GM12864 (cell line): ENCODE measurements at regions not wholly inside any gene's neighbourhood (a gene's known extent, or its start where the extent isn't known, plus 50 kb on each side); places are given as distances from the start of the nearest gene placed in this dataset.

ENCODE experiments used
- DNase-seq: peaks from one replicate; pipeline ENCODE4 v3.0.0-alpha.2; 2011; ENCODE audit warnings: low read depth
- H3K4me3 ChIP-seq: 2 replicates; pipeline ENCODE4 v1.5.1; 2011; ENCODE audit warnings: mild to moderate bottlenecking, low read depth, low read length, control low read depth
- TF ChIP-seq, protein P1 (sequence below): IDR thresholded peaks from 2 replicates; pipeline ENCODE4 v1.5.1; 2011; ENCODE audit warnings: low read depth, mild to moderate bottlenecking, moderate library complexity, low read length, control low read depth, inconsistent platforms; ENCODE audit errors: missing control alignments

DNA sequence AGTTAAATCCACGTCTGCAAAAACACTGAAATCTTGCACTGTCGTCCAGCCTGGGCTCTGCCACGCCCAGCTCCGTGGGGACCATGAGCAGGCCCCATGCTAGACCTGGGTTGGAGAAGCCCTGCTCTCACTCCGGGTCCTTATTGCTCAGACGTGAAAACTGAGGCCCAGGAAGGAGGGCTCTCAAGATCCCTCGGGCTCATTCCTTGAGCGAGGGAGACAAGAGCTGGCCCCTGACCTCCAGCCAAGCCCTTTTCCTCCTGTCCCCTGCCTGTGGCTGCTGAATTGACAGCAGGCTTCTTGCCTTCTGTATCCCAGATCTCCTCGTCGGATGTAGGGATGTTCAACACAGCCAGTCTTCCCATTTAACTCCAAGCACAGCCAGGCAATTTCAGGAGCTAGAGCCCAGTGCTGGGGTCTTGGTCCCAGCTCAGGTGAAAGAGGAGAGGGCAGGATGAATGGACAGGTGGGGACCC, 109.5 kb downstream of the CPZ start:
- DNase-seq = no peak
- TF ChIP-seq, protein P1, sequence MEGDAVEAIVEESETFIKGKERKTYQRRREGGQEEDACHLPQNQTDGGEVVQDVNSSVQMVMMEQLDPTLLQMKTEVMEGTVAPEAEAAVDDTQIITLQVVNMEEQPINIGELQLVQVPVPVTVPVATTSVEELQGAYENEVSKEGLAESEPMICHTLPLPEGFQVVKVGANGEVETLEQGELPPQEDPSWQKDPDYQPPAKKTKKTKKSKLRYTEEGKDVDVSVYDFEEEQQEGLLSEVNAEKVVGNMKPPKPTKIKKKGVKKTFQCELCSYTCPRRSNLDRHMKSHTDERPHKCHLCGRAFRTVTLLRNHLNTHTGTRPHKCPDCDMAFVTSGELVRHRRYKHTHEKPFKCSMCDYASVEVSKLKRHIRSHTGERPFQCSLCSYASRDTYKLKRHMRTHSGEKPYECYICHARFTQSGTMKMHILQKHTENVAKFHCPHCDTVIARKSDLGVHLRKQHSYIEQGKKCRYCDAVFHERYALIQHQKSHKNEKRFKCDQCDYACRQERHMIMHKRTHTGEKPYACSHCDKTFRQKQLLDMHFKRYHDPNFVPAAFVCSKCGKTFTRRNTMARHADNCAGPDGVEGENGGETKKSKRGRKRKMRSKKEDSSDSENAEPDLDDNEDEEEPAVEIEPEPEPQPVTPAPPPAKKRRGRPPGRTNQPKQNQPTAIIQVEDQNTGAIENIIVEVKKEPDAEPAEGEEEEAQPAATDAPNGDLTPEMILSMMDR = no peak
- H3K4me3 ChIP-seq = no peak overlapping the region

DNA sequence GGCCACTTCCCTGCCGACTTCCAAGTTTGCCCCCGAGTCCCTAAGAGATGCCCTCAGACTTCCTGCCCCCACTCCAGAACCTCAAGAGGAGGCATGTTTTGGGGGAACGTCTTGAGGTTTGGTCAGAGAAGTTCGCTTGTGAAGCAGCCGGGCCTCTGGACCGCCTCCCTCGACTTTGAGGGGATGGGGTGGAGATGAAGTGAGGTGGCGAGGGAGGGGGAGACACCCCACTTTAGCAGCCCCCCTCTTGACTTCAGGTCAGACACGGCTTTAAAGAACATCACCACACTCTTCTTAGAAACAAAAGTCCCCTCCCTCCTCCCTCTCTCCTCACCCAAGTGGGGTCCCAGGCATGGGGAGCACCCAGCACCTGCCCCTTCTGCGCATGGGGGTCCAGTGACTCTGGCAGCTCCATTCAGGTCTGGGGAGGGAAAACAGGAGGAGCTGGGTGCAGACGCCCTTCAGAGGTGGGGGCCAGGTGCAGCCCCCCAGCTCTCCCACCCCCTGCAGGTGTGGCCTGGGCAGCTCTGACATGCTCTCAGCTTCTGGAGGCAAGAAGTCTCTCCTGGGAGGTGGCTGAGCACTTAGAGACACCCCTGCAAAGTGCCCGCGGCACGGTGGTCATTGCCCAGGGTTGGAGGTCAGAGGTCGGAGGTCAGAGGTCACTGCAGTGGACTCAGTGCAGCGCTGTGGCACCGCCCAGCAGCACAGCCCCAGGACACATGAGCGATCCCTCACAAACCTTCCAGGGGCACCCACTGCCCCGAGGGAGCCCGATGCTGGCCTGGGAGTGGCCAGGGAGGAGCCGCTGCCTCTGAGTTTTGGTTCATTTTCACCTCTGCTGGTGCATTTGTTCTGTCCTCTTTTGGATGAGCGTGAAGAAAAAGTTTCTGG, 108.8 kb downstream of the CPZ start:
- DNase-seq = no peak
- TF ChIP-seq, protein P1 = no peak
- no peak overlapping the region for H3K4me3 ChIP-seq

DNA sequence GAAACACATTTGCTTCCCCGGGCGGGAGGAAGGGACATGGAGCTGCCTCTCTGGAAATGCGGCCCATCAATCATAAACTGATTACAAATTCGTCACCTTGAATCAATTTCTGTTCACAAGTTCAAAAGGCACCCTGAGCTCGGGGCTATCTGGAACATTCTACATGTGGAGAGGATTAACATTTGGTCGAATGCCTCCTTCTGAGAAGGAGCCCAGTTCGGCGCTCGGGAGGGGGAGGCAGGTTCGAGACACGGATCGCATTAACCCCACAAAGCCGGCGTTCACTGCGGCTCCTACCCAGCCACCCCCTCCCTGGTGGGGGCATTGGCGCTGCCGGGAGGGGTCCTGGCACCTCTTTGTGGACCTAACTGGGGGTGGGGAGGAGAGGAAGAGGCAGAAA, 108.0 kb downstream of the CPZ start:
- no peak overlapping the region for H3K4me3 ChIP-seq

DNA sequence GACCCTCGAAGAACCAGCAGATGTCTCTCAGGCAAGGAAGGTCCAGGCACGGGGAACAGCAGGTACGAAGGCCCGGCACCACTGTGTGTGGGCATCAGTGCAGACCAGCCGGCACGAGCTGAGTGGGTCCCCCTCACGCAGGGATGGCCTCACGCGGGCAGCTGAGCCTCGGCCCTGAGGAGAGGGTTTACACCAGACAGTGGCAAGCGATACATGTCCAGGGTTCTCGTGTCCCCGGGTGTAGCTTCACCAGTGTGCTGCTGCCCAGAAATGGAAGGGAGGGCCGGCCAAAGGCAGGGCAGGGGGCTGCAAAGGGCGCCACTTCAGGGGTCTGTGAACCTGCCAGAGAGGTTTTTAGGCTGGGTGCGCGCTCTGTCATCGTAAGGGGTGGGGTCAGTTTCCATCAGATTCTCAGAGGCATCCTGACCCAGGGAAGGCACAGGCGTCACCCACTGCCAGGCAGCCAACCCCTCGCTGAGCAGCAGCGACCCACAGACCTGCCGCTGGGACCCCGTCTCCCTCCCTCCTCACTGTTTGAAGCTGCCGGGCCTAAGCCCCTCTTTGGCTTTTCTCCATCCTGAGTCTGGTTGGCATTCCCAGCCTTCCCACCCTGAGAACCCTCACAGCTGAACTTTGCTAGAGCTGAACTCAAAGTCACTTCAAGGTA, 107.0 kb downstream of the CPZ start:
- TF ChIP-seq, protein P1 = no peak
- H3K4me3 ChIP-seq = no peak overlapping the region
- DNase-seq = no peak

More for the DNA sequence above, 108.0 kb downstream of the CPZ start:
- TF ChIP-seq, protein P1 = no peak
- DNase-seq = no peak

DNA sequence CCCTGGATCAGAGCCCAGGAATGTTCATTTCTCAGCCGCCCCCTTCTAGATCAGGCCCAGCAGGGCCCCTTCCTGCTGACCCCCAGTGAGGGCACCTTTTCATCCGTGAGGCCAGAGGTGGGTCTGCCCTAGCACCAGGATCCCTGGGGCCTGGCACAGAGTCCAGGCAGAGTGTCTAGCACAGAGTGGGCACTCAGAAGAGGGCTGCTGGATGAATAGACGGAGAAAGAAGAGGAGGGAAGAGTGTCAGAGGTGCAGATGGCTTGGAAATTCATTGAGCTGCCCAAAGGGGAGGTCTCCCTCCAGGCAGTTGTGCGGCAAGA, 106.5 kb downstream of the CPZ start:
- H3K4me3 ChIP-seq = no peak overlapping the region
- TF ChIP-seq, protein P1 = no peak
- DNase-seq = no peak

DNA sequence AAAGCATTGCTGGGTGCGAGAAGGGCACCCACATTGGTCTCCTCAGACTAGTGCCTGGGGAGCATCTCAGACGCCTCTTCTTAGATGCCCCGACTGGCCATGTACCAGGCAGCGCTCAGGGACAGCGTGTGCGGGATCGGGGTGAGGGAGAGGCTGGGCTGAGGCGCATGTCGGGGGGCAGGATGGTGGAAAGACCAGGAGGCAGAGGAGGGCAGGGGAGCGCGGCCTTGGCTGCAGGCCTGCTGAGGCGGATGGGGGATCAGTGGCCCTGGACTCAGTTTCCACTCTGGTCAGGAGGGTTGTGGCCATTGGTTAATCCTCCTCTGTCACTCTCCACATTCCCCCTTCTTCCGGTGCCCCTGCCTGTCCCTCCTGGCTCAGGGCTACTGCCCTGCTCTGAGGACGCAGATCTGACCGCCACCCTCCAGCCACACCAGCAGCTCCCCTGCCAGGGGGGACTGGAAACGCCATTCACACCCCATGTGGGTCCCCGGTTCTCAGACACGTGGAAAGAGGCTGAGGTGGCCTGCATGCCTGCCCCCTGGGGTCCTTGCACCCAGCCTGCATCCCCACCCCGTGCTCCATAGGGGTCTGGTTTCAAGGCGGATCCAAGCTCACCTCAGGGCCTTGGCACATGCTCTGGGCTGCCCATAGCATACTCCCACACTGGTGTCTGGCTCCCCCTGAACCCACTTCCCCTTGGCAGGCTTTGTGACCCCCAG, 105.9 kb downstream of the CPZ start:
- DNase-seq = no peak
- TF ChIP-seq, protein P1 = no peak
- H3K4me3 ChIP-seq = no peak overlapping the region
